ENCODE measurements at regions not wholly inside any gene's neighbourhood (a gene's known extent, or its start where the extent isn't known, plus 50 kb on each side); places are given as distances from the start of the nearest gene placed in this dataset.

- H3K27me3 Mint-ChIP-seq (ENCODE audit: low read depth in 2 of 2), result peaks cover 11 to 16% of the 10 kb centered on the region in 2 donors
- no CpG with 5 or more reads among the region's 1 CpG for WGBS (ENCODE audit: insufficient coverage)
- intact Hi-C loops (cut with micrococcal nuclease), result no loop called here
Measured at GRCh38 chr13:97895383-97895782, 58.1 kb upstream of the IPO5 start.

GRCh38 chr13:97896446-97896845 lies 57.0 kb upstream of the IPO5 start:
- WGBS (ENCODE audit: insufficient coverage), result 82% methylated on average over 2 of the region's 2 CpGs
- H3K27ac Mint-ChIP-seq, result no peak overlapping the region
- DNase-seq, result no peak
- no peaks in the 10 kb centered on the region for H3K36me3 Mint-ChIP-seq
- H3K9me3 Mint-ChIP-seq, result peaks cover 0 to 2% of the 10 kb centered on the region in 2 donors
- no peak overlapping the region for H3K4me3 Mint-ChIP-seq
- ATAC-seq, result no peak
- Histone ChIP-seq H3K27ac (ENCODE audit: low read length) (no peak overlapping the region), H3K4me3 (ENCODE audit: low read length) (no peak overlapping the region), H3K27me3 (ENCODE audit: control insufficient read depth, insufficient read depth, low read length) (no peaks in the 10 kb centered on the region), H3K9me3 (ENCODE audit: control insufficient read depth, insufficient read depth, low read length) (no peaks in the 10 kb centered on the region), H3K36me3 (ENCODE audit: control insufficient read depth, insufficient read depth, low read length) (no peaks in the 10 kb centered on the region), H3K4me1 (ENCODE audit: control insufficient read depth, insufficient read depth, low read length) (no peaks in the 10 kb centered on the region)
- no peaks in the 10 kb centered on the region for H3K4me1 Mint-ChIP-seq
- no peak for TF ChIP-seq CTCF (IDR thresholded peaks at IDR 0.05)
- peaks cover 13 to 16% of the 10 kb centered on the region in 2 donors for H3K27me3 Mint-ChIP-seq (ENCODE audit: low read depth in 2 of 2)
- intact Hi-C loops (cut with micrococcal nuclease), result no loop called here

More at GRCh38 chr13:97895383-97895782, 58.1 kb upstream of the IPO5 start:
- H3K27me3 ChIP-seq (ENCODE audit: control insufficient read depth, insufficient read depth, low read length), result no peaks in the 10 kb centered on the region
- Mint-ChIP-seq H3K9me3 (peaks cover 0 to 2% of the 10 kb centered on the region in 2 donors), H3K4me3 (no peak overlapping the region), H3K36me3 (no peaks in the 10 kb centered on the region), H3K27ac (no peak overlapping the region), H3K4me1 (no peaks in the 10 kb centered on the region)
- no peak overlapping the region for H3K27ac ChIP-seq (ENCODE audit: low read length)
- ATAC-seq (no peak), DNase-seq (no peak)
- TF ChIP-seq CTCF (IDR thresholded peaks at IDR 0.05), result no peak
- no peaks in the 10 kb centered on the region for H3K4me1 ChIP-seq (ENCODE audit: control insufficient read depth, insufficient read depth, low read length)
- H3K36me3 ChIP-seq (ENCODE audit: control insufficient read depth, insufficient read depth, low read length), result no peaks in the 10 kb centered on the region
- H3K4me3 ChIP-seq (ENCODE audit: low read length), result no peak overlapping the region
- H3K9me3 ChIP-seq (ENCODE audit: control insufficient read depth, insufficient read depth, low read length), result no peaks in the 10 kb centered on the region

GRCh38 chr13:97901716-97902115 lies 51.8 kb upstream of the IPO5 start:
- Histone ChIP-seq H3K27ac (ENCODE audit: low read length) (no peak overlapping the region), H3K4me3 (ENCODE audit: low read length) (no peak overlapping the region), H3K36me3 (ENCODE audit: control insufficient read depth, insufficient read depth, low read length) (no peaks in the 10 kb centered on the region), H3K27me3 (ENCODE audit: control insufficient read depth, insufficient read depth, low read length) (no peaks in the 10 kb centered on the region), H3K9me3 (ENCODE audit: control insufficient read depth, insufficient read depth, low read length) (no peaks in the 10 kb centered on the region), H3K4me1 (ENCODE audit: control insufficient read depth, insufficient read depth, low read length) (no peaks in the 10 kb centered on the region)
- Mint-ChIP-seq H3K4me3 (no peak overlapping the region), H3K36me3 (no peaks in the 10 kb centered on the region), H3K27me3 (ENCODE audit: low read depth in 2 of 2) (peaks cover 12 to 13% of the 10 kb centered on the region in 2 donors), H3K9me3 (peaks cover 0 to 3% of the 10 kb centered on the region in 2 donors), H3K27ac (no peak overlapping the region), H3K4me1 (no peaks in the 10 kb centered on the region)
- 58% methylated on average over 1 of the region's 1 CpG for WGBS (ENCODE audit: insufficient coverage)
- ATAC-seq (no peak), DNase-seq (no peak)
- TF ChIP-seq CTCF (IDR thresholded peaks at IDR 0.05), result no peak
- intact Hi-C loops (cut with micrococcal nuclease), result no loop called here

Data from natural killer cell (primary cell).